Hematopoietic multipotent progenitor cell treated with erythropoietin and hydrocortisone succinate and interleukin-3 and kit ligand, for 15 days (in vitro differentiated cells): ENCODE measurements at regions not wholly inside any gene's neighbourhood (a gene's known extent, or its start where the extent isn't known, plus 50 kb on each side); places are given as distances from the start of the nearest gene placed in this dataset.
"Not testable (repeated sequence)": the region's sequence is repeated elsewhere in the genome, so short reads cannot be mapped to it uniquely, and the experiment has no call there.

Experiments used
- DNase-seq: peaks from one replicate; pipeline ENCODE4 v3.0.0-alpha.2; 2015; ENCODE audit warnings: low spot score

DNA sequence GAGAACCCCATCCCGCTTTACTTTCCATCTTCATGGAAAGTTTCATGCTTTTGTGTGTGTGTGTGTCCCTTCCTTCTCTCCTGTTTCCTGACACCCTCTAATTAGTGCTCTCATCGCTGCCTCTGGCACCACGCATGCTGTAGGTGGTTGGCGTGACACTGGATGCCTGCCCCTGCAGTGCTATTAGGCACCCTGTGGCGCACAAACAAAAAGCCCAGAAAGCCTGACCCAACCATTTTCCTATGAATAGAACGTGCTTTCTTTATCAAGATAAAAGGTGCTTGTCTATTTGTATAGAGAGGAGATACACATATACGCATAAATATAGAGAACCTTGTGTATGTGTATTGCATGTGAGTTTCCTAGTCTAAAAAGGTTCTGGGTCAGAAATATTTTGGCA, 120.8 kb upstream of the CDCA7L start:
- DNase-seq = no peak

DNA sequence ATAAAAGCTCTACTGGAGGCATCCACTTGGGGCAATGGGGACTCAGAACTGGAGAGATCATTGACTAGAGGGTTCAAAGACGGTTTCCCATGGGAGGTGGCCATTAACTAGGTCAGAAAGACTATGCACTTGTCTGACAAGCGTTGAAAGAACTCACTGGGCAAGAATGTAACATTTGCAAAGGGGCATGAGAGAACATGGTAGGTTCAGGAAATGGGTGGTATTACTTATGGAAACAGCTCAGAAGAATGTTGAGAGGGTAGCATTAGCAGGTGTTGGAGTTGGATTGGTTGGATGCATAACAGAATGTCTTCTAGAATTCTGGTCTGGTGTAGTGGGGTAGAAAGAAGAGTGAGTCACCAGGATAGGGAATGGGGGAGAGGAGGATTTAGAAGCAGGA, 119.1 kb upstream of the CDCA7L start:
- DNase-seq = no peak

DNA sequence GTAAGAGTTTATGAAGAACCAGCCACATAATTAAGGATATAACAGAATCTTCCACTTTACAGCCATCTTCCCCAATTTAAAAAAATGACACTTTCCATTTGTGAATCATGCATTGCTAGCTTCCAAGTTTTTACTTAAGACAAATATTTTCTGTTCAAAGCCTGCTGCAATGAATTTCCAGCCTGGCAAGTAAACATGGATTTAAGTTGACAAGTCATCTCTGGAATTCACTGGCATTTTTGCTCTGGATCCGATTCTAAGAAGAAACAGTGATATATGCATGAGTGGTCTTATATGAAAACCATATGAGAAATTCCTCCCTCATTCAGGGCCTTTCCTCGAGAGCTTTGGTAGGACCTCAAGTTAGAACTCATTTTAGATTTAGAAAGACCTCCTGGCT, 116.1 kb upstream of the CDCA7L start:
- DNase-seq = no peak

DNA sequence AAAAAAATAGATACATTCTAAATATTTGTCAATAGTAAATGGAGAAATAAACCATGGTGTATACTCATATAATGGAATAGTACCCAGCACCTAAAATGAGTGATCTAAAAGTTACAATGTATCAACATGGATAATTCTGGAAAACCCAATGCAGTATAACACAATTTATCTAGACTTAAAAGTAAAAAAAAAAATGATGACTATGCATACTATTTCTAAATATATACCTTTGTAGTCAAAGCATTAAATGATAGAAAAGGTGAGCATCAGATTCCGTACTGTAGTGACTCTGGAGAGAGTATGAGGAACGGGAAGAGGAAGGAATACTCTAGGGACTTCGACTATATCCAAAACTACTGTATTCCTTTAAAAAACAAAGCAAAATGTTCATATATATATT, 115.2 kb upstream of the CDCA7L start:
- no peak for DNase-seq

DNA sequence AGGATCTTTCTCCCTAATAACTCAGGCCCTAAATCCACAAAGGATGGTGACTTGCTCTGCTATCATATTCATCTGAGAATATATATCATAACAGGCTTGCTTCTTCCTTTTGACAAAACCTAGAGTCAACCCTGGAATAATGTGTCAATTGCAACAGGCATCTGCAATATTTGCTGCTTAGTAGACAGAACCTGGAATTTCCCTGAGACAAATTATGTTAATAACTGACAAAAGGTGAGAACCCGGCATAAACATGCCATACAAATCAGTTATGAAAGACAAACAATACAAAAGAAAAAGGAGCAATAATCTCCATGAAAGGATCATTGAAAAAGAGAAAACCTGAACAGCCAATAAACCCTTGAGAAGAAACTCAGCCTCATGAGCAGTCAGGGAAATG, 114.5 kb upstream of the CDCA7L start:
- no peak for DNase-seq

DNA sequence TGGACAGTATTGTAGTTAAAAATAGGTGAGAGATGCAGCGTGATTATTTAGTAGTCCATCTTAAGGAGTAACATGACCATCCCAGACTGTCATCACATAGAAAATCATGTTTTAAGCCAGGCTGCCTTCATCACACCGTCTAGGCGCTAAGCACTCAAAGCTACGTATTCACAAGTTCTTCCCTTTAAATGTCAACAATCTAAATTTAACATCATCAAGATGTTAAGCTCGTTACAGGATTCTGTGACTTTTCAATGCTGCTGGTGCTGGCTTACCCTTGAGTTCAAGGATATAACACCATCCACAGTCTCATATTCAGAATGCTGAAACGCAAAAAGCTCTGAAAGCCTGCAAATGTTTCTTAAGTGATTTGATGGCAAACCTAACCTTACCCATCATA, 109.5 kb upstream of the CDCA7L start:
- DNase-seq = no peak

DNA sequence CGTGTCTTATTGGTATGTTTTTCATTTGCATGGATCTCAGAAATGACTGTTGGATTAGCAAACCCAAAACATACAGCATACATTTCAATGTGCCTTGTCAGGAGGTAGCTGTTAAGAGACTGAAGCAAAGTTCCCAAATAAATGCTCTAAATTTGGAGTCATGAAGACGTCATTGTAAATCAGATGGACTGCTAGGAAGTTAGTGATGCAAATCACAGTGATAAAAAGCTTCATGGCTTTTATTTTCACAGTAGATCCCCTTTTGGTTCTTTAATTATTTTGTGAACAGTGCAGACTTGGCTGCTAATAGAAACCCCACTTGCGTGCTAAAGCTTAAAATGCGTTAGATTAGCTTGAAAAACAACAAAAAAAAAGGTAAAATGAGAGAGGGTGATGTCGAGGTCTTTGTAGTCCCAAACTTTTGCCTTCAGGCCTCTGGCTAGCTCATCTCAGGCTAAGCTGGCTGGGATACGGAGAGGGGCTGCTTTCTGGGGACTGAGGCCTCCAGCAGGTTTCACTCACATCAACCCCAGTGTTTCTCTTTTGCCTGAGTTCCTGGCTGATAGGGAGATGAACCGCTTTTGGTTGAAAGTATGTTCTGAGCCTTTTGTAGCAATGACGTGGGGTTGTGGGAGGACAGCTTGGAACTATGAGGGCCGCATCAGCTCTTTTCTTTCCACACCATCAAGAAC, 107.1 kb upstream of the CDCA7L start:
- DNase-seq = no peak

DNA sequence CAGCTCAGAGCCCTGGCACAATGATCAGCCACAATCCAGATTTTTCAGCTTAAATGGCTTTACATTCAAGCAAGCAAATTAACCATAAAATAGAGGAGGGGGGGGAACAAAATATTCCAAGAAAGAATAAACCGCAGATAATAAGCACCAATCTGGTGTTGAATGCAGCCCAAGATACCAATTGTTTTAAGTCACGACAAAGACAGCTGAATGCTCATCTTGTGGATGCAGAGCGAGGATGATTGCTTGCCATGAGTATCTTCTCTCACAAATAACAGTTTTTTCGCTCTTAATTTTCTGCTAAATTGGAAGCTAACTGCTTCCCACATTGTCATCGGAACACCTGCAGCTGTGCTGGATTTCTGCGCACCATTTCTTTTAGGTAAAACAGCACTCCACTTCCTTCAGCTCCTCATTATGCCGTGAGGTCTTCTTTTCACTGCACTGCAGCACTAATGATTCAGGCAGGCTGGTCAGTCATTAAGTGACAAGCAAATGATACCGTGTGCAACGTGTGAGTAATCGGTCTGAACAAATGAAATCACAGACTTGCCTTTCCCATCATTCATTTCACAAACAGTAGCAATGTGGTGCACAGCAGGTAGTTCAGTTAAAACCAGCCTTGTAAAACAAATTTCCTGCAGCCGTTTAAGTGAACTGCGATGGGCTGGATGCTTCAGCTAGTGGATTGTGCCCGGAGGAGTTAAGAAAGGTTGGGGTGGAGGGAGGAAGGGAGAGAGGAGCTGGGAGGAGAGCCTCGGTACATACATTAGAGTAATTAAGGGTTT, 106.4 kb upstream of the CDCA7L start:
- no peak for DNase-seq

DNA sequence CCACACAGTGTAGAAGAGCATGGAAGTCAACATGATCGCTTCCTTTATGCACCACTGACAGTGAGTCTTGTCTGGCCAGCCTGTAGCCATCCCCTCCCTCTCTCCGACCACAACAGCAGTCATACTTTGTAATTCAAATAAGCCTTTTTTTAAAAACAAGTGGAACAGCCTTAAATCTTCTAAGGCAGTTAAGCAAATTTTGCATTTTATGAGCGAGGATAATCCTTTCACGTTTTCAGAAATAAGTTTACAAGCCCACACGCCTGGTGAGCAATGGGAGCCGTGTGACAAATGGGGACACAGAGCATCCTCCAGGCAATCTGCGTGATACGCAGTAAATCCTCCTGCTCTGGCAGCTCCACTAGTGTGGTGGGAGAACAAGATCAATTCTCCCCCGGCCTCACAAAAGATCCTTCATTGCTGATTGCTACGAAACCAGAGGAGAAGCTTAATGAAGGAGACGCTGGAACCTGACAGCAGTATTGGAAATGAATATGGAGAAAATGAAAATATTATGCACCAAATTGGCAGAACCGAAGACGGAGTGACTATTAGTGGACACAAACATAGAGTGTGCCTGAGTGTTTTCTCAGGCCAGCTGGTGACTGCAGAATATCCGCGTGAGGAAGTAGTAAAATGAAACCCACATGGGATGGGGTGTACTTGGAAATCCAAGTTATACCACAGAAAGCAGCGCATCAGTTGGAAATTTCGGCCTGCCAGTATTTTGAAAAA, 104.2 kb upstream of the CDCA7L start:
- no peak for DNase-seq

DNA sequence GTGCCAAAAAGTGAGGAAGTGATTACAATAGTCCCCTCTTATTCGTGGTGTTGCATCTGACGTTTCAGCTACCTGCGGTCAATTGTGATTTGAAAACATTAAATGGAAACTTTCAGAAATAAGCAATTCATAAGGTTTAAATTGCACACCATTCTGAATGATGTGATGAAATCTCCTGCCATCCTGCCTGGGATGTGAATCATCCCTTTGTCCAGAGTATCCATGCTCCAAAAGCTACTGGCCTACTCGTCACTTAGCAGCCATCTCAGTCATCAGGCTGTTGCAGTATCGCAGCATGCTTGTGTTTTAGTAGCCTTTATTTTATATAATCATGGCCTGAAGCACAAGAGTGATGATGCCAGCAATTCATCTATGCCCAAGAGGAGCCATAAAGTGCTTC, 97.7 kb upstream of the CDCA7L start:
- DNase-seq = no peak

DNA sequence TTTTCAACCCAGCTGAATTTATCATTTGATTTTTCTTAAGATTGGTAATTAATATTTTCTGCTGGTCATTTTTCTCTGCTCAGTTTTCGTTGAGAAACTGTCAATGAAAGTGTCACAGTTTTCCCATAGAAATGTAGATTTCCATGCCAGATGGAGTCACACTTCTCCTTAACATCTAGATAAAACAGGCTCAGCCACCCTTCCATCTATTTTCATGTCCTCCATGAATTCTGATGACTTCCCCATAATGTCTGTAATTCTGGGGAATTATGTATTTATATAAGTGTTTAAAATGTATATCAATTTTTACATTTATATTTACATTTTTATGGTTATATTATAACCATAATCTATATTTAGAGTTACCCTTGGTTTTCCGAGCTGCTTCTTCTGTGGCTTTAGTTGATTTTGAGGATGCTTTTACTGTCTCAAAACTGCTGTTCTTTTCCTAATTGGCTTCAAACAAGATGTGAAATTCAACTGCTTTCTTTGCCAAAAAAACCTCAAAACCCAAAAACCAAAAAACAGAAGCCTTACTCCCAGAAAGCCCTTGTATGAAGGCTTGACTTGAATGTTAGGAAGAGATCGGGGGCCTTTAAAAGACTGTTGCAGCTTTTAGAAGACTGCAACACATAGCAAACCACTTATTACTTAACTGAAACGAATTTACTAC, 95.4 kb upstream of the CDCA7L start:
- DNase-seq = no peak

DNA sequence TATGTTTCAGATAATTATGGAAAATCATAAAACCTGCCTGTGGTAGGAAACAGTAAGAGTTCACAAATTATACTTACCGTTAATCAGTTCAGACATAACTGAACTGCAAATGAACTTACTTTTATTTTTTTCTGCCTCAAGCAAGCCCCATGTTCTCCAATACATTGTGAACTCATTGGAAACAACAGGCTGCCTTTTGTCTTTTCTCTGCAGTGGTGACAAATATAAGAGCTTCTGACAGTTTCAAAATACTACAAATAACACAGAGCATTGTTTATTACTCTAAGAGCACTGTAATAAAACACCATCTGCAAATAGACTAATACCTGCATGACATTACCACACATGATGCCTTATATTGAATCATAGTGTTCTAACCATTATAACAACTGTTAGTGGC, 94.0 kb upstream of the CDCA7L start:
- no peak for DNase-seq

DNA sequence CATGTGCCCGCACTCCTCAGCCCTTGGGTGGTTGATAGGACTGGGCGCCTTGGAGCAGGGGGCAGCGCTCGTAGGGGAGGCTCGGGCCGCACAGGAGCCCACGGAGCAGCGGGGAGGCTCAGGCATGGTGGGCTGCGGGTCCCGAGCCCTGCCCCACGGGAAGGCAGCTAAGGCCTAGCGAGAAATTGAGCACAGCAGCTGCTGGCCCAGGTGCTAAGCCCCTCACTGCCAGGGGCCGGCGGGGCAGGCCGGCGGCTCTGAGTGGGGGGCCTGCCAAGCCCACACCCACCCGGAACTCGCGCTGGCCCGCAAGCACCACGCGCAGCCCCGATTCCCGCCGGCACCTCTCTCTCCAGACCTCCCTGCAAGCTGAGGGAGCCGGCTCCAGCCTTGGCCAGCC, 86.7 kb upstream of the CDCA7L start:
- DNase-seq = not testable (repeated sequence)

DNA sequence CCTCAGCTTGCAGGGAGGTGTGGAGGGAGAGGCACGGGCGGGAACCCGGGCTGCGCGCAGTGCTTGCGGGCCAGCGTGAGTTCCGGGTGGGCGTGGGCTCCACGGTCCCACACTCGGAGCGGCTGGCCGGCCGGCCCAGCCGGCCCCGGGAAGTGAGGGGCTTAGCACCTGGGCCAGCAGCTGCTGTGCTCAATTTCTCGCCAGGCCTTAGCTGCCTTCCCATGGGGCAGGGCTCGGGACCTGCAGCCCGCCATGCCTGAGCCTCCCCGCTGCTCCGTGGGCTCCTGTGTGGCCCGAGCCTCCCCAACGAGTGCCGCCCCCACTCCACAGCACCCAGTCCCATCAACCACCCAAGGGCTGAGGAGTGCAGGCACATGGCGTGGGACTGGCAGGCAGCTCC, 83.0 kb upstream of the CDCA7L start:
- DNase-seq = not testable (repeated sequence)

DNA sequence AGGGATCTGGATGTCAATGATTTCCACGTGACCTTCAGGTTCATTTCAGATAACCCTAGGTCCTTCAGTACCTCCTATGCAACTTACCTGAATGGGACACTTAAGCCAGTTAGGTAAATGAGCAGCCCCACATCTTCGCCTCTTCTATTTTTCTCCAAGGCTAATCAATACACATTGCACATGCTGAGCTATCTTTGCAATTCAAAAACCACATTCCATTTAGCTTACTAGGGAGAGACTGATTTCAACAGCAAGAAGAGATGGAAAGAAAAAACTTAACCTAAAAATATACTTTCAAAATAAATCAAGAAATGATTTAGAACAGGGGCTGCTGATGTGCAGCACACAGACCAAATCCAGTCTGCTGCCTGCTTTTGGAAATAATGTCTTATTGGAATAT, 81.8 kb upstream of the CDCA7L start:
- no peak for DNase-seq

DNA sequence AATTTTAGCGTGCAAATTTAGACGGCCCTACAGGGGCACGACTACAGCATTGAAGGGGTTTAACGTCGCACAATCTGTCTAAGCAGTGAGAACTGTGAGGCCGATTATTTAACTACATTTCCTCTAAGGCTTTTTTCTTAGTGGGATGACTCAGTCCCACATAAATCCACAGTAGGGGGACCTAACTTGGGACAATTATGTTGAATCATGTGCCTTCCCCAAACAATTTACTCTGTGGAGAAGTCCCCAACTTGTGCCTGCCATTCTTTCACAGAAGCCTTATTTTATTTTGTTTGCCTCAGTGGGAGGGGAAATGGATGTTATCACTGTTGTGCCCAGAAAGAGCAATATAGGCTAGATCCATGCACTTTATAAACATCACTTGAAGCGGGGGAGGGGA, 80.3 kb upstream of the CDCA7L start:
- no peak for DNase-seq

DNA sequence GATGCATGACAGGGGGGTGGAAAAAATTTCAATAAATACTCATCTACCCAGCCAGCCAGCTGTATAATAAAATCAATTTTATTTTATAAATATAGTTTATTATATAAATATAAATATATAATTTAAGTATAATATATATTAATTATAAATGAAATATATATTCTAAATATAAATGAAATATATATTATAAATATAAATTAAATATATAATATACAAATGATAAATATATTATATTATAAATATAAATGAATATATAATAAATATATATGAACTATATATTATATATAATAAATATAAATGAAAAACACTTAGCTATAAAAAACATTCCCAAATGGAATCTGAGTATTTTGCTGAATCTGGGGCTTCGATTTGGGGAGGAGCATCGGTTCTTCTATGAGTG, 79.4 kb upstream of the CDCA7L start:
- DNase-seq = no peak

DNA sequence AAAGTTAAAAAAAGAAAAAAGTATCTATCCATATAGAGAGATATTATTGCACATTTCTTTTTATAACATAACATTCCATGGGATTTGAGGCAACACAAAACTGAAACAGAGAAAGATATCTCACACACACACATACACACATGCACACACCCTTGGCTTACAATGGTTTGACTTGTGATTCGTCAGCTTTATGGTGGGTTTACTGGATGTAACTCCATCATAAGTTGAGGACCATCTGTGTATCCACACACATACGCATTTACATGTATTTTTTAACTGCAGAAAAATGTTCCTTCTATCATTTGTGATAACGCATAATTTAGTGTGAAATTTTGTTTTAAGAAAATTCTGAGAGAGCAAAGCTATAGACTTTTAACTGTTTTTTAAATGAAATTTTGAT, 74.2 kb upstream of the CDCA7L start:
- DNase-seq = no peak

DNA sequence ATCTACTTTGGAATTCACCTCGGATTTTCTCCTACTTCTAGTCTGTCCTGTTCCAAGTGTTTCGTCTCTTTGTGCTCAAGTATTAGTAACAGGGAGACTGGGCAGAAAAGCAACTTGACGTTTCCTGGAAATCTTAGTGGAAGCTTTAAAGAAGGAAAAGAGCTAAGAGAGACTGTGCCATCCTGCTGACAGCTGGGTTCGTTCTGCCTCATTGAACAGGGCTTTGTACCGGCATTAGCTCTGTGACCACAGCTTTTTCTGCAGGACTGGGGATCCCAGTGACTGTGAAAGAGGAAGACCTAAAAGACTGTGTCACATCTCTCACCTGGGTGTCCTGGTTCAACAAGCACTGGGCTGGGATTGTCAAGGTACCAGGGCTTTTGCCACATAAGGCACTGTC, 70.8 kb upstream of the CDCA7L start:
- DNase-seq = no peak

DNA sequence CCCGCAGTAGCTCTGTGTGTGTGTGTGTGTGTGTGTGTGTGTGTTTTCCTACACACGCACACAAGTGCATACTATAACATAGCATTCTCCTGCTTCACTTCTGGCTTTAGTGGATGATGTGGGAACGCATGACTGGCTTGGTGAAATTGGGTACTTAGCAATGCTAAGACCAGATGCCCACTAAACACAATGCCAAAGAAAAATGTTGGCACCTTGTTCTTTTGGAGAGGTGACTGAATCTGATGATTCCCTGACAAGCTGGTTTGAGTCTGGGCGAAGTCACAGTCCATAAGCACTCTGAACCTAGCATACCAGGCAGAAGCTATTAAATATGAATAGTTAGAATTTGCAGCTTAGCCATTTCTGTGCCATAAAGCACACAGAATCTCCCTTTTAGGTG, 68.0 kb upstream of the CDCA7L start:
- no peak for DNase-seq

DNA sequence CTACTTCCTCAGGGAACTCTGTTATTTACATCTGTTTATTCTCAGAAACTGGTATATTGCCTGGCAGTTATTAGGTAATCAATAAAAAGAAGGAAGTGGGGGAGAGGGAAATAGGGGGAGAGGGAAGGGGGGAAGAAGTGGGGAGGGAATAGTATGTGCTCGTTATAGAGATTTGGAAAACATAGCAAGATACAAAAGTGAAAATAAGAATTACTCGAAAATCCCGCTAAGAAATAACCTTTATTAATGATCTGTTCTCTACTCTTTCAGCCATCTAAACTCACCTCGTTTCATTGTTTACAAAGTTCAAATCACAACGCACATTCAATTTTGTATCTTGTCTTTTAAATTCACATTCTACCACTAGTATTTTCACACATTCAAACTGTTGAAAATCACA, 63.0 kb upstream of the CDCA7L start:
- DNase-seq = no peak

DNA sequence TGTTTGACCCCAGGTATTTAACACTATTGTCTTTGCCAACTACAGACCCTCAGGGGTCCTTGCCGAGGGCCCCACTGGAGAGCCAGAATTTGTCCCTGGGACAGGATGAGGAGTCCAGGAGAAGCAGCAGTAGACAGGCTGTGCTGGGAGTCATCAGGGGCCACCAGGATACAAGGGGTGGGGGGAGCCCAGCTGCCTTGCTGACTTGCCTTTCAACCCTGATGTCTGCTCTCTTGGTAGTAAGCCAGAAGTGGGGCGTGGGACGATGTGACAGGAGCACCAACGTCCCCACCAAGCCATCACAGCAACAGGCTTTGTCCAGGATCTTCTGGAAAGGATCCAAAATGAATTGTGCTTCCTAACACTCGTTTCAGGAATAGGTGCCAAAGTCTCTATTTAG, 62.4 kb upstream of the CDCA7L start:
- DNase-seq = no peak

DNA sequence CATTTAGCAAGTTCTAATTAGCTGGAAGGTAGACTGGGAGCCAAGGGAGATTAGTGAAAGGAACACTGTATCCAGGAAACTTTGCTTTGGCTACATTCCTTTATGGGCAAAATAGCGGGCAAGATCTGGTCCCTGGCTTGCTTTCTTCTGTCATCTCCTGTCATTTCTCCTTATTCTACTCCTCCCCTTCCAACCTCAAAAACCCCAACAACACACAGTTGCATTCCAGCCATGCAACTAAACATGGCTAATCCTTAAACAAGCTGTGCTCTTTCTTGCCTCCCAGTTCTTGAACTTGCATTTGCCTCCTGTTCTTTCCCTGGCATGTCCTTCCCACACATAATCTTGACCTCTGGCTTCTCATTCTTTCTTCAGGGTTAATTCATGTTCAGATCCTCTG, 59.5 kb upstream of the CDCA7L start:
- DNase-seq = no peak
